Chondrocyte (in vitro differentiated cells): ENCODE measurements at regions not wholly inside any gene's neighbourhood (a gene's known extent, or its start where the extent isn't known, plus 50 kb on each side); places are given as distances from the start of the nearest gene placed in this dataset.

Source experiments
- DNase-seq: peaks from one replicate; pipeline ENCODE4 v3.0.0; 2021; ENCODE audit warnings: mixed read lengths, low spot score
- H3K27ac Mint-ChIP-seq: one replicate; pipeline ENCODE4 v1.8.0; 2021; ENCODE audit warnings: mild to moderate bottlenecking, moderate library complexity, mixed read lengths; ENCODE audit not compliant: unreplicated experiment
- H3K27me3 Mint-ChIP-seq: 2 replicates; pipeline ENCODE4 v1.8.0; 2021; ENCODE audit warnings: low read depth, mixed read lengths
- H3K36me3 Mint-ChIP-seq: 2 replicates; pipeline ENCODE4 v1.8.0; 2021; ENCODE audit warnings: low read depth, mixed read lengths
- H3K4me1 Mint-ChIP-seq: 2 replicates; pipeline ENCODE4 v1.8.0; 2021; ENCODE audit warnings: low read depth, mild to moderate bottlenecking, mixed read lengths
- H3K4me3 Mint-ChIP-seq: one replicate; pipeline ENCODE4 v1.8.0; 2021; ENCODE audit warnings: mild to moderate bottlenecking, moderate library complexity, mixed read lengths; ENCODE audit not compliant: unreplicated experiment
- H3K9me3 Mint-ChIP-seq: 2 replicates; pipeline ENCODE4 v1.8.0; 2021; ENCODE audit warnings: low read depth, mixed read lengths
- TF ChIP-seq, protein P1 (sequence below): fragments of 200-600 bp; sonication (generic); IDR thresholded peaks from 2 replicates; pipeline ENCODE4 v1.5.0; 2021; ENCODE audit warnings: antibody characterized with exemption, mild to moderate bottlenecking, moderate library complexity

DNA sequence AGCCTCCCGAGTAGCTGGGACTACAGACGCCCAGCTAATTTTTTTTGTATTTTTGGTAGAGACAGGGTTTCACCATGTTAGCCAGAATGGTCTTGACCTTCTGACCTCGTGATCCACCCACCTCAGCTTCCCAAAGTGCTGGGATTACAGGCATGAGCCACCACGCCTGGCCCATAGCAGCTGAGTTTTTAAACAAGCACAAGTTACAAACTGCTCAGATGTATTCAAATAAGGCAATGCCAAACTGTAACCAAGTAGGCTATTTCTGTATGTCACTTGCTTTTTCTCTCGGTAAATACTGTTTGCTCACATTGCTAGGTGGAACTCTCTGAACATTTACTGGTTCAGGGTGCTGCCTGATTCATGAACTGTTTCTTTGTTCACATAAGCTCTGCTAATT lies 799.3 kb upstream of the NUDT12 start:
- H3K27me3 Mint-ChIP-seq, result no peaks in the 10 kb centered on the region
- H3K27ac Mint-ChIP-seq, result no peak overlapping the region
- H3K4me1 Mint-ChIP-seq, result no peaks in the 10 kb centered on the region
- TF ChIP-seq, protein P1, sequence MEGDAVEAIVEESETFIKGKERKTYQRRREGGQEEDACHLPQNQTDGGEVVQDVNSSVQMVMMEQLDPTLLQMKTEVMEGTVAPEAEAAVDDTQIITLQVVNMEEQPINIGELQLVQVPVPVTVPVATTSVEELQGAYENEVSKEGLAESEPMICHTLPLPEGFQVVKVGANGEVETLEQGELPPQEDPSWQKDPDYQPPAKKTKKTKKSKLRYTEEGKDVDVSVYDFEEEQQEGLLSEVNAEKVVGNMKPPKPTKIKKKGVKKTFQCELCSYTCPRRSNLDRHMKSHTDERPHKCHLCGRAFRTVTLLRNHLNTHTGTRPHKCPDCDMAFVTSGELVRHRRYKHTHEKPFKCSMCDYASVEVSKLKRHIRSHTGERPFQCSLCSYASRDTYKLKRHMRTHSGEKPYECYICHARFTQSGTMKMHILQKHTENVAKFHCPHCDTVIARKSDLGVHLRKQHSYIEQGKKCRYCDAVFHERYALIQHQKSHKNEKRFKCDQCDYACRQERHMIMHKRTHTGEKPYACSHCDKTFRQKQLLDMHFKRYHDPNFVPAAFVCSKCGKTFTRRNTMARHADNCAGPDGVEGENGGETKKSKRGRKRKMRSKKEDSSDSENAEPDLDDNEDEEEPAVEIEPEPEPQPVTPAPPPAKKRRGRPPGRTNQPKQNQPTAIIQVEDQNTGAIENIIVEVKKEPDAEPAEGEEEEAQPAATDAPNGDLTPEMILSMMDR, result no peak
- peaks cover 1% of the 10 kb centered on the region for H3K9me3 Mint-ChIP-seq
- H3K36me3 Mint-ChIP-seq, result no peaks in the 10 kb centered on the region
- no peak overlapping the region for H3K4me3 Mint-ChIP-seq
- DNase-seq, result no peak

DNA sequence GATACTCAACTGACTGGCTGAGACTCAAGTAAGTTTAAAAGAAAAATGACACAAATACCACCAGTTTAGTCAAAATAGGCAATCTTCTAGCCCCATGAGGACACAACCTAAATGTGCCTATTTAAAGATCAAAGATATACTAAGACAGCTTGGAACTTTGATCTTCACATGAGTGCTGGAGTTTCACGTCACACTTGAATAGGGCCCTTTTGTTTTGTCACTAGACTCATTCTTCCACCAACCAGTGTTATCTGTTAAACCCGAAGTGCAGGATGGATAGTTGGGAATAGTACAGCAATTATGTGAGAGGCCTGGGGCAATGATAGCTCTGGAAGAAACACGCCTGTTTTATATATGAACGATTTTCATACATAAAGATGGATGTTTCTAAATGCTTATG lies 792.8 kb upstream of the NUDT12 start:
- H3K27ac Mint-ChIP-seq, result no peak overlapping the region
- no peak for DNase-seq
- no peaks in the 10 kb centered on the region for H3K9me3 Mint-ChIP-seq
- TF ChIP-seq, protein P1, result no peak
- H3K4me1 Mint-ChIP-seq, result no peaks in the 10 kb centered on the region
- H3K36me3 Mint-ChIP-seq, result no peaks in the 10 kb centered on the region
- H3K27me3 Mint-ChIP-seq, result no peaks in the 10 kb centered on the region
- no peak overlapping the region for H3K4me3 Mint-ChIP-seq

DNA sequence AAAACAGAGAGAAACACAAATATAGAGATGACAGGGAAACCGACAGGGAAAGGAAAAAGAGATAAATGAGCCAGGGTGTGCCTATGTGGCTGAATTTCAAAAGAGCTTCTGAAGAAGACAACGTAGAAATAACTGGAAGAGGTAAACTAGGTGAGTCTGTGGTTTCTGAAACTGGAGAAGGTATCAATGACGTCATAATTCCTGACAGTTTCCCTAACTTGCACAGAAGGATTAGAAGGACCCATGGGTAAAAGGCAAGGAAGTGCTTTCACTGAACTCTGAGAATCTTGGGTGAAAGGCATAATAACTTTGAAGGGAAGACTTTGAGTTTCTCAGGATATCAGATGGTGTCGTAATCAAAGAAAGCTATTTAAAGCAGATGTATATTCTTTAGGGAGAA lies 790.8 kb upstream of the NUDT12 start:
- TF ChIP-seq, protein P1, result no peak
- H3K4me3 Mint-ChIP-seq, result no peak overlapping the region
- no peaks in the 10 kb centered on the region for H3K9me3 Mint-ChIP-seq
- no peaks in the 10 kb centered on the region for H3K27me3 Mint-ChIP-seq
- H3K27ac Mint-ChIP-seq, result no peak overlapping the region
- DNase-seq, result no peak
- H3K4me1 Mint-ChIP-seq, result no peaks in the 10 kb centered on the region
- no peaks in the 10 kb centered on the region for H3K36me3 Mint-ChIP-seq

GRCh38 chr5:104352954-104353353 lies 790.4 kb upstream of the NUDT12 start:
- H3K4me3 Mint-ChIP-seq, result no peak overlapping the region
- H3K27ac Mint-ChIP-seq, result no peak overlapping the region
- DNase-seq, result no peak
- no peaks in the 10 kb centered on the region for H3K4me1 Mint-ChIP-seq
- TF ChIP-seq, protein P1, result no peak
- no peaks in the 10 kb centered on the region for H3K36me3 Mint-ChIP-seq
- no peaks in the 10 kb centered on the region for H3K27me3 Mint-ChIP-seq
- H3K9me3 Mint-ChIP-seq, result no peaks in the 10 kb centered on the region

GRCh38 chr5:104347119-104347708 lies 784.6 kb upstream of the NUDT12 start:
- no peak overlapping the region for H3K4me3 Mint-ChIP-seq

More at GRCh38 chr5:104347119-104347708, 784.6 kb upstream of the NUDT12 start:
- TF ChIP-seq, protein P1, result peak; percentile 83
- Mint-ChIP-seq H3K4me1 (peaks cover 17% of the 10 kb centered on the region), H3K36me3 (no peaks in the 10 kb centered on the region), H3K9me3 (no peaks in the 10 kb centered on the region), H3K27me3 (no peaks in the 10 kb centered on the region), H3K27ac (no peak overlapping the region)
- DNase-seq, result no peak
